Large intestine (tissue), 3 donors: ENCODE measurements at regions not wholly inside any gene's neighbourhood (a gene's known extent, or its start where the extent isn't known, plus 50 kb on each side); places are given as distances from the start of the nearest gene placed in this dataset.

Source experiments
- DNase-seq, 2 donors: peaks; one replicate each; pipeline versions ENCODE4 v3.0.0 to v3.0.0-alpha.2; 2013
- H3K27ac ChIP-seq: one replicate; pipeline ENCODE4 v1.5.1; 2013; ENCODE audit warnings: low read length
- H3K27me3 ChIP-seq: 2 replicates; pipeline ENCODE4 v1.6.1; 2013; ENCODE audit warnings: low read length; ENCODE audit not compliant: control insufficient read depth, insufficient read depth
- H3K36me3 ChIP-seq: 2 replicates; pipeline ENCODE4 v1.6.1; 2013; ENCODE audit warnings: low read length; ENCODE audit not compliant: control insufficient read depth, insufficient read depth
- H3K4me1 ChIP-seq: one replicate; pipeline ENCODE4 v1.6.1; 2013; ENCODE audit warnings: low read length; ENCODE audit not compliant: control insufficient read depth, insufficient read depth
- H3K4me3 ChIP-seq: one replicate; pipeline ENCODE4 v1.5.1; 2013; ENCODE audit warnings: low read length
- H3K9me3 ChIP-seq: one replicate; pipeline ENCODE4 v1.6.1; 2013; ENCODE audit warnings: mild to moderate bottlenecking, low read depth, low read length, moderate library complexity; ENCODE audit not compliant: control insufficient read depth
- WGBS: methylation state at CpG from one replicate; pipeline ENCODE4 v1.1.5; 2013; ENCODE audit warnings: low lambda C conversion rate; ENCODE audit not compliant: insufficient coverage; 5-methylcytosine and 5-hydroxymethylcytosine counted together

DNA sequence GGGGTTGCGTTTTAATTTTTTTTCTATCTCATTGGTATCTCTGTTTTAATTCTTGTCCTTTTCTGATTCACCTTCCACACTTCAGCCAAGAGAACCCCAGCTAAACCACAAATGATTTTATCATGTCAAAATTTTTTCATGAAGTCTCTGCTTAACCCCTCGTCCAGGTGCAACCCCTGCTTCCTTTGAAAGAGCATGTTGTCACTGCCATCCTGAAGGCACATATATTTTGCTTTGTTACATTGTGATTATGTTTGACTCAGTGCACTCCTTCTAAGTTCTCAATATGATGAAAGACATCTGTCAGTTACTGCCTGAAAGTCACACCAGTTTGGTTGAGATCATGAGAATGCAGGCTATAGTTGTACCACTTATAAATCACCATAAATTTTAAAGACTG lies 99.9 kb upstream of the FMR1 start:
- Histone ChIP-seq H3K36me3 (no peaks in the 10 kb centered on the region), H3K27ac (no peak overlapping the region), H3K9me3 (no peaks in the 10 kb centered on the region), H3K4me3 (no peak overlapping the region), H3K27me3 (no peaks in the 10 kb centered on the region), H3K4me1 (no peaks in the 10 kb centered on the region)
- DNase-seq, result no peak
- no CpG with 5 or more reads among the region's 2 CpGs for WGBS

GRCh38 chrX:147827070-147827469 lies 84.6 kb upstream of the FMR1 start:
- H3K9me3 ChIP-seq, result peaks cover 4% of the 10 kb centered on the region
- DNase-seq, result no peak
- H3K4me1 ChIP-seq, result no peaks in the 10 kb centered on the region
- no peak overlapping the region for H3K4me3 ChIP-seq
- no peaks in the 10 kb centered on the region for H3K27me3 ChIP-seq
- H3K36me3 ChIP-seq, result no peaks in the 10 kb centered on the region
- 100% methylated on average over 1 of the region's 3 CpGs for WGBS
- no peak overlapping the region for H3K27ac ChIP-seq

GRCh38 chrX:147828719-147829118 lies 83.0 kb upstream of the FMR1 start:
- DNase-seq, result no peak
- WGBS, result no CpG with 5 or more reads among the region's 16 CpGs
- H3K4me1 ChIP-seq, result no peaks in the 10 kb centered on the region

GRCh38 chrX:147832707-147833348 lies 78.9 kb upstream of the FMR1 start:
- Histone ChIP-seq H3K27me3 (no peaks in the 10 kb centered on the region), H3K36me3 (no peaks in the 10 kb centered on the region), H3K27ac (no peak overlapping the region), H3K9me3 (peaks cover 4% of the 10 kb centered on the region), H3K4me1 (no peaks in the 10 kb centered on the region), H3K4me3 (no peak overlapping the region)
- no CpG with 5 or more reads among the region's 2 CpGs for WGBS
- DNase-seq, result no peak

More at GRCh38 chrX:147828719-147829118, 83.0 kb upstream of the FMR1 start:
- Histone ChIP-seq H3K36me3 (no peaks in the 10 kb centered on the region), H3K9me3 (peaks cover 4% of the 10 kb centered on the region), H3K27me3 (no peaks in the 10 kb centered on the region), H3K4me3 (no peak overlapping the region), H3K27ac (no peak overlapping the region)

DNA sequence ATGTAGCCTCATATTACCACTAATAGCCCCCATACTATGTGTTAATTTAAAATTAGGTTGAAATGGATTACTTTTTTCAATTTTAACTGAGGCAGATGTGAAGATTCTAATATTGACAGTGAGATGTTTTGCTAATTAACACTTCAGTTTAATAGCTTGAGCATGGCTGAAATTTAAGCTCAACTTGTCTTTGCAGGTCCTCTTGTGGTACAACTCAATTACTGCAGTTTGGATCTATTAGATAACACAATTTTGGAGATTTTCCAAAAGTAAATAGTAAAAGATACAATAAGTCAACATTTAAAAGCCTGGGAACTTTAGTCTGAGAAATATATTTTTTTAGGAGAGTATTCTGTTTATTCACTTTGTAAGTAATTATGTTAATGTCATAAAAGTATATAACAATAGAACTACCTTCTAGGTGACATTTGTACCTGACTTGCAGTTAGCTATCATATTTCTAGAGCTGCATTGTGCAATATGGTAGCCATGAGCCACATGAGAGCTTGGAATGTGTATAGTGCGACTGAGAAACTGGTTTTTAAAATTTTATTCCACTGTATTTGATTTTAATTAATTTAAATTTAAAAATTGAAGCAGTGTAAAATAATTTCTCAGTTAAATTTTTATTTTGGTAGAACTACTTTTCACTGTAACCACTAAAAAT lies 73.1 kb upstream of the FMR1 start:
- DNase-seq, result no peak
- H3K27me3 ChIP-seq, result no peaks in the 10 kb centered on the region
- H3K36me3 ChIP-seq, result no peaks in the 10 kb centered on the region
- no peak overlapping the region for H3K27ac ChIP-seq
- no CpG with 5 or more reads among the region's 1 CpG for WGBS
- no peaks in the 10 kb centered on the region for H3K4me1 ChIP-seq
- no peak overlapping the region for H3K4me3 ChIP-seq
- H3K9me3 ChIP-seq, result no peaks in the 10 kb centered on the region

DNA sequence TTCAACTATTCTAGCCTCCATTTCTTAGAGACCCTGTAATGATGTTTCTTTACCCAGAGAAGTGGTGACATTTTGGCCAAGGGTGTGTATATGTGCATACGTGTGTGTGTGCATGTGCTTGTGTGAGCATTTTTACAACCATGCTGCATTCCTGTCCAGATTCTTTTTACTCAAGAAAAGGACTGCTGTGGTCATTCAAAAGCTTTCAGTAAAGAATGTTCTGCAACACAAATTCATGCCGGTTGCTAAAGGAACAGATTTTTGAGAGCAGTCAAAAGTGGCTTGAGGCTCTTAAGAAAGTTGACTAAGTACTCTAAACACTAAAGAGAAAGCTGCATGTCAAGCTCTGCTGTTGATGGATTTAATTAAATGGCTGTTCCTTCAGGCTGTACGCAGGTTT lies 65.0 kb upstream of the FMR1 start:
- no CpG with 5 or more reads among the region's 3 CpGs for WGBS
- Histone ChIP-seq H3K27ac (no peak overlapping the region), H3K4me3 (no peak overlapping the region), H3K27me3 (no peaks in the 10 kb centered on the region), H3K4me1 (no peaks in the 10 kb centered on the region), H3K9me3 (no peaks in the 10 kb centered on the region), H3K36me3 (no peaks in the 10 kb centered on the region)
- no peak for DNase-seq

GRCh38 chrX:147847999-147848398 lies 63.7 kb upstream of the FMR1 start:
- H3K4me3 ChIP-seq, result no peak overlapping the region
- no peak for DNase-seq
- H3K27ac ChIP-seq, result no peak overlapping the region
- H3K36me3 ChIP-seq, result no peaks in the 10 kb centered on the region
- H3K4me1 ChIP-seq, result no peaks in the 10 kb centered on the region
- no peaks in the 10 kb centered on the region for H3K9me3 ChIP-seq
- H3K27me3 ChIP-seq, result no peaks in the 10 kb centered on the region
- no CpG with 5 or more reads among the region's 7 CpGs for WGBS

GRCh38 chrX:147848543-147849443 lies 62.9 kb upstream of the FMR1 start:
- no peak for DNase-seq
- no peaks in the 10 kb centered on the region for H3K36me3 ChIP-seq
- no peak overlapping the region for H3K27ac ChIP-seq
- H3K4me3 ChIP-seq, result no peak overlapping the region
- H3K27me3 ChIP-seq, result no peaks in the 10 kb centered on the region
- WGBS, result no CpG with 5 or more reads among the region's 2 CpGs
- H3K9me3 ChIP-seq, result no peaks in the 10 kb centered on the region
- H3K4me1 ChIP-seq, result no peaks in the 10 kb centered on the region

- H3K9me3 ChIP-seq, result no peaks in the 10 kb centered on the region
- no peaks in the 10 kb centered on the region for H3K4me1 ChIP-seq
- no peak overlapping the region for H3K27ac ChIP-seq
- DNase-seq, result no peak
- no CpG with 5 or more reads among the region's 3 CpGs for WGBS
- H3K36me3 ChIP-seq, result no peaks in the 10 kb centered on the region
- no peak overlapping the region for H3K4me3 ChIP-seq
- no peaks in the 10 kb centered on the region for H3K27me3 ChIP-seq
Observed at GRCh38 chrX:147850875-147851274, 60.8 kb upstream of the FMR1 start.

DNA sequence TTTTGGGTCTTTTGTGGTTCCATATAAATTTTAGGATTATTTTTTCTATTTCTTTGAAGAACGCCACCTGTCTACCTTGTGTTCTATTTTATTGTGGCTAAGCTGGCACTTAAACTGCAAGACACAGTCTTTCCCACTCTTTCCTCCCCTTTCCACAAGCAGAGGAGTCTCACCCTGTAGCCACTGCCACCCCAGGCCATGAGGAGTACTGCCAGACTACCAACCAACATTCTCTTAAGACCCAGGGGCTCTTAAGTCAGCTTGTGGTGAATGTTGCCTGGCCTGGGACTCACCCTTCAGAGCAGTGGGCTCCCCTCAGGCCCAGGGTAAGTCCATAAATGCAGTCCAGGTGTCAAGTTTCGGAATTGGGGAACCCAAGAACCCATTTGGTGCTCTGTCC lies 58.0 kb upstream of the FMR1 start:
- H3K27ac ChIP-seq, result no peak overlapping the region
- H3K9me3 ChIP-seq, result no peaks in the 10 kb centered on the region
- H3K27me3 ChIP-seq, result no peaks in the 10 kb centered on the region
- no peaks in the 10 kb centered on the region for H3K4me1 ChIP-seq
- no peak for DNase-seq
- 80% methylated on average over 1 of the region's 2 CpGs for WGBS
- no peaks in the 10 kb centered on the region for H3K36me3 ChIP-seq
- H3K4me3 ChIP-seq, result no peak overlapping the region
